ENCODE measurements at regions not wholly inside any gene's neighbourhood (a gene's known extent, or its start where the extent isn't known, plus 50 kb on each side); places are given as distances from the start of the nearest gene placed in this dataset.
A peak's percentile ranks its signal among the peaks of the same experiment; 100 is the strongest.

- Histone ChIP-seq H3K9me3 (replicated peaks) (no peaks in the 10 kb centered on the region), H3K4me3 (no peak overlapping the region), H3K27ac (no peak overlapping the region), H3K36me3 (no peaks in the 10 kb centered on the region), H3K27me3 (replicated peaks) (no peaks in the 10 kb centered on the region; the same call in 1 of the 2 replicates), H3K4me1 (replicated peaks) (no peaks in the 10 kb centered on the region)
- peak in 1 of 2 experiments; percentile 31 for DNase-seq (ENCODE audit: low read depth in 1 of 2, low spot score in 2 of 2)
Measured at GRCh38 chr18:25896178-25896780, 194.1 kb downstream of the SS18 start.

GRCh38 chr18:25895518-25895917, 194.9 kb downstream of the SS18 start:
- no peaks in the 10 kb centered on the region for H3K9me3 ChIP-seq (replicated peaks)
- H3K36me3 ChIP-seq = no peaks in the 10 kb centered on the region
- no peak overlapping the region for H3K4me3 ChIP-seq
- H3K27ac ChIP-seq = no peak overlapping the region
- no peak for DNase-seq (ENCODE audit: low read depth in 1 of 2, low spot score in 2 of 2)
- no peaks in the 10 kb centered on the region; the same call in 1 of the 2 replicates for H3K27me3 ChIP-seq (replicated peaks)
- H3K4me1 ChIP-seq (replicated peaks) = no peaks in the 10 kb centered on the region

GRCh38 chr18:25886283-25886682, 204.1 kb downstream of the SS18 start:
- Histone ChIP-seq H3K36me3 (no peaks in the 10 kb centered on the region), H3K27ac (no peak overlapping the region), H3K4me3 (no peak overlapping the region), H3K9me3 (replicated peaks) (no peaks in the 10 kb centered on the region), H3K27me3 (replicated peaks) (no peaks in the 10 kb centered on the region), H3K4me1 (replicated peaks) (no peaks in the 10 kb centered on the region)
- no peak for DNase-seq (ENCODE audit: low read depth in 1 of 2, low spot score in 2 of 2)

- Histone ChIP-seq H3K4me3 (no peak overlapping the region), H3K9me3 (replicated peaks) (no peaks in the 10 kb centered on the region), H3K27me3 (replicated peaks) (no peaks in the 10 kb centered on the region), H3K4me1 (replicated peaks) (no peaks in the 10 kb centered on the region), H3K36me3 (no peaks in the 10 kb centered on the region), H3K27ac (no peak overlapping the region)
- DNase-seq (ENCODE audit: low read depth in 1 of 2, low spot score in 2 of 2) = no peak
Measured at GRCh38 chr18:25883091-25883490, 207.3 kb downstream of the SS18 start.

GRCh38 chr18:25881149-25881548, 209.3 kb downstream of the SS18 start:
- Histone ChIP-seq H3K27me3 (replicated peaks) (no peaks in the 10 kb centered on the region), H3K36me3 (no peaks in the 10 kb centered on the region), H3K4me3 (no peak overlapping the region), H3K27ac (no peak overlapping the region), H3K4me1 (replicated peaks) (no peaks in the 10 kb centered on the region), H3K9me3 (replicated peaks) (no peaks in the 10 kb centered on the region)
- no peak for DNase-seq (ENCODE audit: low read depth in 1 of 2, low spot score in 2 of 2)

- no peak for DNase-seq (ENCODE audit: low read depth in 1 of 2, low spot score in 2 of 2)
- Histone ChIP-seq H3K27me3 (replicated peaks) (no peaks in the 10 kb centered on the region), H3K27ac (no peak overlapping the region), H3K4me3 (no peak overlapping the region), H3K4me1 (replicated peaks) (no peaks in the 10 kb centered on the region), H3K36me3 (no peaks in the 10 kb centered on the region), H3K9me3 (replicated peaks) (no peaks in the 10 kb centered on the region)
Measured at GRCh38 chr18:25880441-25880840, 210.0 kb downstream of the SS18 start.

GRCh38 chr18:25876330-25876948, 214.0 kb downstream of the SS18 start:
- no peak overlapping the region for H3K4me3 ChIP-seq
- H3K27me3 ChIP-seq (replicated peaks) = no peaks in the 10 kb centered on the region
- no peak overlapping the region for H3K27ac ChIP-seq
- no peaks in the 10 kb centered on the region for H3K9me3 ChIP-seq (replicated peaks)
- no peak for DNase-seq (ENCODE audit: low read depth in 1 of 2, low spot score in 2 of 2)
- H3K36me3 ChIP-seq = no peaks in the 10 kb centered on the region
- H3K4me1 ChIP-seq (replicated peaks) = no peaks in the 10 kb centered on the region

GRCh38 chr18:25875551-25876240, 214.7 kb downstream of the SS18 start:
- no peaks in the 10 kb centered on the region for H3K36me3 ChIP-seq
- no peak overlapping the region for H3K4me3 ChIP-seq
- H3K9me3 ChIP-seq (replicated peaks) = no peaks in the 10 kb centered on the region
- H3K4me1 ChIP-seq (replicated peaks) = no peaks in the 10 kb centered on the region
- no peak for DNase-seq (ENCODE audit: low read depth in 1 of 2, low spot score in 2 of 2)
- H3K27me3 ChIP-seq (replicated peaks) = no peaks in the 10 kb centered on the region
- H3K27ac ChIP-seq = no peak overlapping the region

GRCh38 chr18:25873833-25874232, 216.6 kb downstream of the SS18 start:
- no peaks in the 10 kb centered on the region for H3K36me3 ChIP-seq
- DNase-seq (ENCODE audit: low read depth in 1 of 2, low spot score in 2 of 2) = no peak
- H3K4me1 ChIP-seq (replicated peaks) = no peaks in the 10 kb centered on the region
- no peak overlapping the region for H3K4me3 ChIP-seq
- H3K27me3 ChIP-seq (replicated peaks) = no peaks in the 10 kb centered on the region
- H3K9me3 ChIP-seq (replicated peaks) = no peaks in the 10 kb centered on the region
- no peak overlapping the region for H3K27ac ChIP-seq

GRCh38 chr18:25866331-25866730, 224.1 kb downstream of the SS18 start:
- H3K4me3 ChIP-seq = no peak overlapping the region
- no peaks in the 10 kb centered on the region for H3K36me3 ChIP-seq
- no peak for DNase-seq (ENCODE audit: low read depth in 1 of 2, low spot score in 2 of 2)
- H3K27ac ChIP-seq = no peak overlapping the region
- H3K9me3 ChIP-seq (replicated peaks) = no peaks in the 10 kb centered on the region
- no peaks in the 10 kb centered on the region for H3K4me1 ChIP-seq (replicated peaks)
- H3K27me3 ChIP-seq (replicated peaks) = no peaks in the 10 kb centered on the region

GRCh38 chr18:25862881-25863600, 227.4 kb downstream of the SS18 start:
- no peak overlapping the region for H3K27ac ChIP-seq
- no peaks in the 10 kb centered on the region for H3K27me3 ChIP-seq (replicated peaks)
- no peaks in the 10 kb centered on the region for H3K9me3 ChIP-seq (replicated peaks)
- H3K4me3 ChIP-seq = no peak overlapping the region
- no peaks in the 10 kb centered on the region for H3K4me1 ChIP-seq (replicated peaks)
- no peak for DNase-seq (ENCODE audit: low read depth in 1 of 2, low spot score in 2 of 2)
- no peaks in the 10 kb centered on the region for H3K36me3 ChIP-seq

GRCh38 chr18:25853691-25854433, 236.6 kb downstream of the SS18 start:
- Histone ChIP-seq H3K4me3 (no peak overlapping the region), H3K27me3 (replicated peaks) (no peaks in the 10 kb centered on the region), H3K27ac (no peak overlapping the region), H3K4me1 (replicated peaks) (no peaks in the 10 kb centered on the region), H3K36me3 (no peaks in the 10 kb centered on the region), H3K9me3 (replicated peaks) (no peaks in the 10 kb centered on the region)
- DNase-seq (ENCODE audit: low read depth in 1 of 2, low spot score in 2 of 2) = no peak

- Histone ChIP-seq H3K9me3 (replicated peaks) (no peaks in the 10 kb centered on the region), H3K36me3 (no peaks in the 10 kb centered on the region), H3K27ac (no peak overlapping the region), H3K4me3 (no peak overlapping the region), H3K4me1 (replicated peaks) (no peaks in the 10 kb centered on the region), H3K27me3 (replicated peaks) (peaks cover 6% of the 10 kb centered on the region; the same call in 1 of the 2 replicates)
- no peak for DNase-seq (ENCODE audit: low read depth in 1 of 2, low spot score in 2 of 2)
Measured at GRCh38 chr18:25843791-25844190, 246.6 kb downstream of the SS18 start.

Measured in SJSA1 (cell line).